MCF 10A (cell line): ENCODE measurements at regions not wholly inside any gene's neighbourhood (a gene's known extent, or its start where the extent isn't known, plus 50 kb on each side); places are given as distances from the start of the nearest gene placed in this dataset.
A peak's percentile ranks its signal among the peaks of the same experiment; 100 is the strongest.
"Not testable (repeated sequence)": the region's sequence is repeated elsewhere in the genome, so short reads cannot be mapped to it uniquely, and the experiment has no call there.

Source experiments
- BruUV-seq: library from RNA; stranded (reverse); fragments of 400-500 nt; replicated peaks from 2 replicates; lab custom pipeline; 2021; lab: Mats Ljungman, UMichigan
- CTCF ChIA-PET: fragments of 300-600 bp; sonication (Branson Sonifier 250); formaldehyde crosslinking; extraction: SDS; loops from one replicate; lab custom pipeline; 2021; ENCODE audit warnings: antibody characterized with exemption, inconsistent platforms; lab: Yijun Ruan, JAX
- POLR2A ChIA-PET: fragments of 300-600, 350-650 bp; sonication (Branson Sonifier 250); formaldehyde crosslinking; extraction: SDS; loops from one replicate; lab custom pipeline; 2020; ENCODE audit warnings: antibody characterized with exemption, inconsistent platforms; lab: Yijun Ruan, JAX
- DNase-seq: peaks from one replicate; pipeline ENCODE4 v3.0.0-alpha.2; 2018; ENCODE audit not compliant: unreplicated experiment
- H3K27ac Mint-ChIP-seq: one replicate; pipeline ENCODE4 v1.8.0; 2022; ENCODE audit warnings: mild to moderate bottlenecking, low read depth, mixed read lengths; ENCODE audit not compliant: unreplicated experiment
- H3K27me3 Mint-ChIP-seq: one replicate; pipeline ENCODE4 v1.8.0; 2022; ENCODE audit warnings: mixed read lengths; ENCODE audit not compliant: insufficient read depth, unreplicated experiment
- H3K36me3 Mint-ChIP-seq: one replicate; pipeline ENCODE4 v1.8.0; 2022; ENCODE audit warnings: mild to moderate bottlenecking, moderate library complexity, mixed read lengths; ENCODE audit not compliant: insufficient read depth, unreplicated experiment
- H3K4me1 Mint-ChIP-seq: one replicate; pipeline ENCODE4 v1.8.0; 2022; ENCODE audit warnings: mixed read lengths; ENCODE audit not compliant: insufficient read depth, unreplicated experiment
- H3K4me3 Mint-ChIP-seq: one replicate; pipeline ENCODE4 v1.8.0; 2022; ENCODE audit warnings: mild to moderate bottlenecking, moderate library complexity, mixed read lengths; ENCODE audit not compliant: unreplicated experiment
- H3K9me3 Mint-ChIP-seq: one replicate; pipeline ENCODE4 v1.8.0; 2022; ENCODE audit warnings: mixed read lengths; ENCODE audit not compliant: unreplicated experiment
- CTCF ChIP-seq: fragments of 200-600 bp; IDR thresholded peaks from one replicate; pipeline ENCODE4 v1.8.0; 2022; ENCODE audit warnings: antibody characterized with exemption, mild to moderate bottlenecking; ENCODE audit not compliant: unreplicated experiment
- intact Hi-C: fragments of 100-400 bp; cut with micrococcal nuclease; formaldehyde crosslinking; loops from 2 replicates; pipeline ENCODE4 v1.14.1; 2022

- H3K4me3 Mint-ChIP-seq: no peak overlapping the region
- H3K27ac Mint-ChIP-seq: no peak overlapping the region
- intact Hi-C loops: no loop called here
- CTCF ChIA-PET: no interaction called here
- H3K9me3 Mint-ChIP-seq: no peaks in the 10 kb centered on the region
- H3K4me1 Mint-ChIP-seq: peaks cover 7% of the 10 kb centered on the region
- TF ChIP-seq CTCF: no peak
- no peaks in the 10 kb centered on the region for H3K36me3 Mint-ChIP-seq
- BruUV-seq: no TSS peak
- no peak for DNase-seq
- POLR2A ChIA-PET: no interaction called here
- no peaks in the 10 kb centered on the region for H3K27me3 Mint-ChIP-seq
Observed at GRCh38 chr11:25562417-25562816, 769.5 kb upstream of the ANO3 start.

- intact Hi-C loops: no loop called here
- no peak overlapping the region for H3K4me3 Mint-ChIP-seq
- H3K27me3 Mint-ChIP-seq: no peaks in the 10 kb centered on the region
- POLR2A ChIA-PET: no interaction called here
- no peak for DNase-seq
- H3K36me3 Mint-ChIP-seq: no peaks in the 10 kb centered on the region
- peaks cover 7% of the 10 kb centered on the region for H3K4me1 Mint-ChIP-seq
- no peaks in the 10 kb centered on the region for H3K9me3 Mint-ChIP-seq
- no TSS peak for BruUV-seq
- CTCF ChIA-PET: no interaction called here
- TF ChIP-seq CTCF: no peak
- H3K27ac Mint-ChIP-seq: no peak overlapping the region
Observed at GRCh38 chr11:25565846-25566245, 766.1 kb upstream of the ANO3 start.

GRCh38 chr11:25566298-25567200 lies 765.4 kb upstream of the ANO3 start:
- Mint-ChIP-seq H3K4me3 (no peak overlapping the region), H3K27me3 (no peaks in the 10 kb centered on the region), H3K9me3 (no peaks in the 10 kb centered on the region), H3K36me3 (no peaks in the 10 kb centered on the region), H3K4me1 (peaks cover 7% of the 10 kb centered on the region), H3K27ac (no peak overlapping the region)
- TF ChIP-seq CTCF: no peak
- peak; percentile 24 for DNase-seq
- CTCF ChIA-PET: no interaction called here
- no TSS peak for BruUV-seq
- intact Hi-C loops: no loop called here
- POLR2A ChIA-PET: no interaction called here

- no peaks in the 10 kb centered on the region for H3K4me1 Mint-ChIP-seq
- intact Hi-C loops: no loop called here
- H3K4me3 Mint-ChIP-seq: no peak overlapping the region
- ChIA-PET POLR2A (no interaction called here), CTCF (no interaction called here)
- no peak for TF ChIP-seq CTCF
- BruUV-seq: no TSS peak
- no peak for DNase-seq
- H3K9me3 Mint-ChIP-seq: no peaks in the 10 kb centered on the region
- H3K27ac Mint-ChIP-seq: no peak overlapping the region
- no peaks in the 10 kb centered on the region for H3K36me3 Mint-ChIP-seq
- no peaks in the 10 kb centered on the region for H3K27me3 Mint-ChIP-seq
Observed at GRCh38 chr11:25576320-25576719, 755.6 kb upstream of the ANO3 start.

- H3K27me3 Mint-ChIP-seq, intact Hi-C loops, H3K4me1 Mint-ChIP-seq, BruUV-seq, H3K36me3 Mint-ChIP-seq, H3K27ac Mint-ChIP-seq, DNase-seq, H3K9me3 Mint-ChIP-seq, H3K4me3 Mint-ChIP-seq: not testable (repeated sequence)
- ChIA-PET POLR2A (interaction anchor here (0.6 kb wide), 1 partner anchor 445 kb away, joined by 3 read pairs; no protein-coding TSS in a partner anchor), CTCF (interaction anchor here (0.8 kb wide), 1 partner anchor 21 kb away, joined by 5 read pairs; no protein-coding TSS in a partner anchor)
Observed at GRCh38 chr11:25579554-25579953, 752.4 kb upstream of the ANO3 start.
